Tibial artery (tissue), 4 donors: ENCODE measurements at regions not wholly inside any gene's neighbourhood (a gene's known extent, or its start where the extent isn't known, plus 50 kb on each side); places are given as distances from the start of the nearest gene placed in this dataset.
A peak's percentile ranks its signal among the peaks of the same experiment; 100 is the strongest.

ENCODE experiments used
- DNase-seq, 2 donors: peaks; one replicate each; pipeline ENCODE4 v3.0.0-alpha.2; 2019
- H3K27ac ChIP-seq, 2 donors: fragments of 200-600 bp; sonication (generic) in 1 of 2; 1 replicate in 1 of 2; 2 replicates in 1 of 2; pipeline ENCODE4 v1.5.1; 2018 to 2019; ENCODE audit warnings: mild to moderate bottlenecking in 1 of 2
- H3K27me3 ChIP-seq, 2 donors: fragments of 200-600 bp; sonication (generic) in 1 of 2; one replicate each; pipeline versions ENCODE4 v1.5.1 to v1.6.0; 2016 to 2019
- H3K36me3 ChIP-seq, 3 donors: fragments of 200-600 bp; sonication (generic) in 2 of 3; one replicate each; pipeline ENCODE4 v1.5.1; 2016 to 2019; ENCODE audit warnings: mild to moderate bottlenecking in 2 of 3
- H3K4me1 ChIP-seq, 4 donors: fragments of 200-600 bp; sonication (generic) in 2 of 4; 1 replicate in 3 of 4; 2 replicates in 1 of 4; pipeline ENCODE4 v1.5.1; 2016 to 2019
- H3K4me3 ChIP-seq, 2 donors: fragments of 200-600 bp; sonication (generic) in 1 of 2; 1 replicate in 1 of 2; 2 replicates in 1 of 2; pipeline ENCODE4 v1.5.1; 2018 to 2019; ENCODE audit warnings: mild to moderate bottlenecking in 2 of 2
- H3K9me3 ChIP-seq, 3 donors: fragments of 200-600 bp; sonication (generic) in 1 of 3; one replicate each; pipeline ENCODE4 v1.5.1; 2016 to 2019
- CTCF ChIP-seq, 2 experiments: fragments of 200-600 bp in 1 of 2; fragments of 450-650 bp in 1 of 2; IDR thresholded peaks; one replicate each; pipeline ENCODE4 v1.5.1; 2017 to 2019; ENCODE audit warnings: antibody characterized with exemption in 2 of 2, mild to moderate bottlenecking in 1 of 2, moderate library complexity in 1 of 2
- intact Hi-C: fragments of 100-400 bp; cut with DNase I; formaldehyde crosslinking; loops from one replicate; pipeline ENCODE4 v1.15.0; 2023; ENCODE audit warnings: low total_unique reads

DNA sequence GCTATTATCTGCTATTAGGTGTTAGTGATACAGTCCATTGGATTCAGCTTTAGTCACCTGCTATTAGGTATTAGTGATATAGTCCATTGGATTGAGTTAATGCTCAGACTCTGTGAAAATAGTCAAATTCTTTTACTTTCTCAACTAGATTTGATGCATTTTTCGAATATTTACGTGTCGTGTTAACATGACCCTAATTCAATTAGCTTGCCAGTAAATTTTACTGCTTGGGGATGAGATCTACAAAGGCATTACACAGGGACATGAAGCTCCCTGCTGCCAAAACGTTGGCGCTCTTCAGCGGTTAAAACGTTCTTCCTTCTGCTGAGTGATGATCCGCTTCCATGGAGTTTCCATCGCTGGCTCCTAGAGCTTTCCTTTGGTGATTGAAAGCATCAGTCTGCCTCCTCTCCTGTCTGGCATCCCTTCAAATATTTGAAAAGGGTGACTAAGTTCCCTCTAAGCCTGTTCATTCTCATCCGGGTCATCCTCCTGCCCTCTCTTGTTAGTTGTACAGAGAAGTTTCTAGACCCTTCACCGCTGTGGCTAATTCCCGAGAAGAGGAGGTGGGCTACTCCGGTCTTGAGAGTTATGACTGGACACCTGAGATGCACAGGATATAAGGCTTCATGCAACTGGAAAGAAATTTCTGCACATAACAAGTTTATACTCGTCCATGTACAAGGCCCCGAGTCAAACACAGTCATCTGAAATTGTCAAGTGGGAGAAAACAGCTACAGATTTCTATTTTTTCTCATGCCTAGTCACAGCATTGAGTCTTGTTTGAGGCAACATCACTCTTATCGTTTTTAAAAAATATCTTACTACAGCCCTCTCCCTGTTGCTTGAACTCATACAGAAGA is 254.0 kb downstream of the KLF6 start:
- H3K9me3 ChIP-seq: peaks cover 0 to 6% (median 0%) of the 10 kb centered on the region in 3 donors
- intact Hi-C loops: no loop called here
- DNase-seq: no peak
- H3K36me3 ChIP-seq: no peaks in the 10 kb centered on the region
- peaks cover 0 to 40% (median 26%) of the 10 kb centered on the region in 4 donors for H3K4me1 ChIP-seq
- no peak for TF ChIP-seq CTCF (IDR thresholded peaks at IDR 0.05)
- H3K4me3 ChIP-seq: no peak overlapping the region
- no peaks in the 10 kb centered on the region for H3K27me3 ChIP-seq
- no peak overlapping the region for H3K27ac ChIP-seq

DNA sequence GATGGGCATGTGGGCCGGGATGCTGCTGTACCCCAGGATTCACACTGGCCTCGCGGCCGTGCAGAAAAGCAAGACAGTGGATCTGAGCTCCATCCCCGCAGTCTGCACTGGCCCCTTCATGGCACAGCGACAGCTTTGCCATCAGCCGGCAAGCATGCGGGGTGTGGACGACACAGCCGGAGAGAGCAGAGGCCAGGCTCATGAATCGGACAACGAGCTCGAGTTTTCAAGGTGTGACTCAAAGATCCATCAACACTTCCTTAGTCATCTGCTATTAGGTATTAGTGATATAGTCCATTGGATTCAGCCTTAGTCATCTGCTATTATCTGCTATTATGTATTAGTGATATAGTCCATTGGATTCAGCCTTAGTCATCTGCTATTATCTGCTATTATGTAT is 254.7 kb downstream of the KLF6 start:
- H3K27ac ChIP-seq: no peak overlapping the region
- H3K36me3 ChIP-seq: no peaks in the 10 kb centered on the region
- H3K9me3 ChIP-seq: peaks cover 0 to 13% (median 0%) of the 10 kb centered on the region in 3 donors
- intact Hi-C loops: no loop called here
- H3K4me1 ChIP-seq: peaks cover 0 to 46% (median 29%) of the 10 kb centered on the region in 4 donors
- TF ChIP-seq CTCF (IDR thresholded peaks at IDR 0.05): no peak
- no peak overlapping the region for H3K4me3 ChIP-seq
- H3K27me3 ChIP-seq: no peaks in the 10 kb centered on the region
- no peak for DNase-seq

- Histone ChIP-seq H3K4me1 (peaks cover 0 to 46% (median 29%) of the 10 kb centered on the region in 4 donors), H3K27ac (peak overlapping the region in 1 of 2 donors; percentile 68), H3K36me3 (no peaks in the 10 kb centered on the region), H3K4me3 (no peak overlapping the region), H3K27me3 (no peaks in the 10 kb centered on the region), H3K9me3 (peaks cover 0 to 14% (median 0%) of the 10 kb centered on the region in 3 donors)
- DNase-seq: no peak
- intact Hi-C loops: no loop called here
- TF ChIP-seq CTCF (IDR thresholded peaks at IDR 0.05): no peak
Observed at GRCh38 chr10:3529691-3530090, 255.3 kb downstream of the KLF6 start.

DNA sequence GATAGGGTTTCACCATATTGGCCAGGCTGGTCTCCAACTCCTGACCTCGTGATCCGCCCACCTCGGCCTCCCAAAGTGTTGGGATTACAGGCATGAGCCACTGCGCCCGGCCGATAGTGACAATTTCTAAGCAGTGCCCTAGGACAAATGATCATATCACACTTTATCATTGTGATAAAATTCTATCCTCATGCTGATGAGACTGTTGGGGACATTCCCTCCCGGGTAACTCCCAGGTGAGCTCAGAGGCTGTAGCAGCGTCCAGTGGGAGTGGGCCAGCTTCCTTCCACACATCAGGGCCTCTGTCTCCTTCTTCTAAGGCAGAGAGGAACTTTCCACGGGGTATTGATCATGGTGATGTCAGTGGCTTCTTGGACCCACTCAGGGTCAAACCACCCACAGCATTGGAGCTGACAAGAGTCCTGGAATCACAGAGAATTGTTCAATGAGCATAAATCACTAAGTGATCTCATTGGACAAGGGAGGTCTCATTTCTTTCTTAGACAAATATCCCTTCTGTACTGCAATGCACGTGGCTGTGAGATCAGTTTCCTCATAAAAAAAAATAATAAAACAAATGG is 256.1 kb downstream of the KLF6 start:
- Histone ChIP-seq H3K27me3 (no peaks in the 10 kb centered on the region), H3K4me1 (peaks cover 0 to 46% (median 29%) of the 10 kb centered on the region in 4 donors), H3K27ac (peak overlapping the region; percentile 48 to 68), H3K36me3 (no peaks in the 10 kb centered on the region), H3K9me3 (peaks cover 0 to 21% (median 0%) of the 10 kb centered on the region in 3 donors), H3K4me3 (no peak overlapping the region)
- no peak for DNase-seq
- intact Hi-C loops: no loop called here
- no peak for TF ChIP-seq CTCF (IDR thresholded peaks at IDR 0.05)

GRCh38 chr10:3528271-3528670 is 256.7 kb downstream of the KLF6 start:
- intact Hi-C loops: no loop called here
- no peak for DNase-seq
- no peak overlapping the region for H3K4me3 ChIP-seq
- no peaks in the 10 kb centered on the region for H3K36me3 ChIP-seq
- H3K9me3 ChIP-seq: peaks cover 0 to 21% (median 0%) of the 10 kb centered on the region in 3 donors
- no peak for TF ChIP-seq CTCF (IDR thresholded peaks at IDR 0.05)
- no peaks in the 10 kb centered on the region for H3K27me3 ChIP-seq
- peaks cover 0 to 46% (median 29%) of the 10 kb centered on the region in 4 donors for H3K4me1 ChIP-seq
- H3K27ac ChIP-seq: peak overlapping the region; percentile 48 to 68
